Keratinocyte (primary cell): ENCODE measurements at regions not wholly inside any gene's neighbourhood (a gene's known extent, or its start where the extent isn't known, plus 50 kb on each side); places are given as distances from the start of the nearest gene placed in this dataset.

Source experiments
- EZH2 ChIP-seq: IDR thresholded peaks from one replicate; pipeline ENCODE4 v1.6.1; 2012; ENCODE audit warnings: inconsistent platforms, mild to moderate bottlenecking, low read length, moderate library complexity
- TF ChIP-seq, protein P1 (sequence below), 3 experiments: IDR thresholded peaks in 1 of 3; conservative IDR thresholded peaks in 1 of 3; optimal IDR thresholded peaks in 1 of 3; 2 replicates in 2 of 3; 3 replicates in 1 of 3; pipeline versions ENCODE3 to v1.5.1; 2011; ENCODE audit warnings: low read length in 3 of 3, mild to moderate bottlenecking in 3 of 3, moderate library complexity in 2 of 3, control low read depth in 1 of 3, inconsistent platforms in 1 of 3; ENCODE audit not compliant: insufficient read depth in 2 of 3; ENCODE audit errors: extremely low read depth in 1 of 3

DNA sequence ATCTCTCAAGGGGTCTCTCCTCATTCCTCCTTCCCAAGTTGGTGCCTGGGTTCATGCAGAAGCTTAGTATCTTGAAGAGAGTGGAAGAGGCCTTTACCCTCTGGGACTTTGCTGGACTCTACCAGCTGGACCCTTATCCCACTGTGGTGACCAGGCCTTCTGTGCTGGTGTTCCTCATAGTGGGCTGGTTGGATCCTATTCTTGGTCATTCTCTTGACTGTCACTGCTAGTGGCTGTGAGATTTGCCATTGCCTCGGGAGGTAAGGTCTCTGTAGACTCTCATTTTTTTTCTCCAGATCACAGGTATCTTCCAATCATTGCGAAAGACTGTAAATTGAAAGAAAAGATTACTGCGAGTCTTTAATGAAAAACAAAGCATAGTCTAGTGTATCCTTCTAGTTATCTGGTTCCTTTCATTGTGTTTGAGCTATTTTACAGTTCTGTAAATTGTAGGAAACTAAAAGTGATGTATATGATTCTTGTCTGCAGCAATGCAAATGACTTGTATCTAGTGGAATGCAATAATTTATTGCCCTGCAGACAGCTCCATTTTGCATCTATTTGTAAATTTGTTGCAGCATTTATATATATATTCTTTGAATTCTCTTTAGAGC, 217.9 kb downstream of the AEBP2 start:
- TF ChIP-seq, protein P1, sequence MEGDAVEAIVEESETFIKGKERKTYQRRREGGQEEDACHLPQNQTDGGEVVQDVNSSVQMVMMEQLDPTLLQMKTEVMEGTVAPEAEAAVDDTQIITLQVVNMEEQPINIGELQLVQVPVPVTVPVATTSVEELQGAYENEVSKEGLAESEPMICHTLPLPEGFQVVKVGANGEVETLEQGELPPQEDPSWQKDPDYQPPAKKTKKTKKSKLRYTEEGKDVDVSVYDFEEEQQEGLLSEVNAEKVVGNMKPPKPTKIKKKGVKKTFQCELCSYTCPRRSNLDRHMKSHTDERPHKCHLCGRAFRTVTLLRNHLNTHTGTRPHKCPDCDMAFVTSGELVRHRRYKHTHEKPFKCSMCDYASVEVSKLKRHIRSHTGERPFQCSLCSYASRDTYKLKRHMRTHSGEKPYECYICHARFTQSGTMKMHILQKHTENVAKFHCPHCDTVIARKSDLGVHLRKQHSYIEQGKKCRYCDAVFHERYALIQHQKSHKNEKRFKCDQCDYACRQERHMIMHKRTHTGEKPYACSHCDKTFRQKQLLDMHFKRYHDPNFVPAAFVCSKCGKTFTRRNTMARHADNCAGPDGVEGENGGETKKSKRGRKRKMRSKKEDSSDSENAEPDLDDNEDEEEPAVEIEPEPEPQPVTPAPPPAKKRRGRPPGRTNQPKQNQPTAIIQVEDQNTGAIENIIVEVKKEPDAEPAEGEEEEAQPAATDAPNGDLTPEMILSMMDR (optimal IDR thresholded peaks at IDR 0.05 in 1 of 3, IDR thresholded peaks at IDR 0.05 in 1 of 3, conservative IDR thresholded peaks at IDR 0.05 in 1 of 3; ENCODE audit: extremely low read depth in 1 of 3, insufficient read depth in 2 of 3, low read length in 3 of 3): no peak
- no peak for TF ChIP-seq EZH2
